ENCODE measurements at regions not wholly inside any gene's neighbourhood (a gene's known extent, or its start where the extent isn't known, plus 50 kb on each side); places are given as distances from the start of the nearest gene placed in this dataset.

GRCh38 chr18:73927496-73927895 lies 220.1 kb downstream of the FBXO15 start:
- no peaks in the 10 kb centered on the region for H3K27me3 Mint-ChIP-seq (ENCODE audit: insufficient read depth)
- no peak for TF ChIP-seq CTCF (conservative IDR thresholded peaks at IDR 0.05)
- WGBS, 2 experiments (ENCODE audit: insufficient coverage in 1 of 2, insufficient read length in 1 of 2): 86% methylated on average over 2 of the region's 2 CpGs; no CpG with 5 or more reads in 1 of the 2 experiments

GRCh38 chr18:73924836-73925235 lies 222.8 kb downstream of the FBXO15 start:
- no peak for DNase-seq
- H3K27ac Mint-ChIP-seq: no peak overlapping the region
- no peak overlapping the region for H3K27ac ChIP-seq (ENCODE audit: low read depth, low read length)
- no peaks in the 10 kb centered on the region for H3K4me1 ChIP-seq (ENCODE audit: control insufficient read depth, insufficient read depth, low read length)
- H3K36me3 Mint-ChIP-seq (ENCODE audit: low read depth): no peaks in the 10 kb centered on the region
- H3K9me3 Mint-ChIP-seq: no peaks in the 10 kb centered on the region
- no peaks in the 10 kb centered on the region for H3K27me3 Mint-ChIP-seq (ENCODE audit: insufficient read depth)
- H3K36me3 ChIP-seq (ENCODE audit: control insufficient read depth, insufficient read depth, low read length): no peaks in the 10 kb centered on the region
- TF ChIP-seq CTCF (conservative IDR thresholded peaks at IDR 0.05): no peak
- H3K27me3 ChIP-seq (ENCODE audit: control insufficient read depth, insufficient read depth, low read length, poor library complexity, severe bottlenecking): no peaks in the 10 kb centered on the region
- WGBS, 2 experiments (ENCODE audit: insufficient coverage in 1 of 2, insufficient read length in 1 of 2): 83 to 95% methylated on average over 1 to 3 of the region's 3 CpGs
- H3K4me3 ChIP-seq (ENCODE audit: low read length): no peak overlapping the region
- H3K4me1 Mint-ChIP-seq: no peaks in the 10 kb centered on the region
- H3K9me3 ChIP-seq (ENCODE audit: control insufficient read depth, low read length): no peaks in the 10 kb centered on the region
- no peak overlapping the region for H3K4me3 Mint-ChIP-seq
- H3K9ac ChIP-seq (ENCODE audit: extremely low read depth, low read length, poor library complexity, severe bottlenecking): no peak overlapping the region

More at GRCh38 chr18:73927496-73927895, 220.1 kb downstream of the FBXO15 start:
- Mint-ChIP-seq H3K4me1 (no peaks in the 10 kb centered on the region), H3K36me3 (ENCODE audit: low read depth) (no peaks in the 10 kb centered on the region), H3K4me3 (no peak overlapping the region), H3K27ac (no peak overlapping the region), H3K9me3 (no peaks in the 10 kb centered on the region)
- H3K27me3 ChIP-seq (ENCODE audit: control insufficient read depth, insufficient read depth, low read length, poor library complexity, severe bottlenecking): no peaks in the 10 kb centered on the region
- DNase-seq: no peak
- H3K4me1 ChIP-seq (ENCODE audit: control insufficient read depth, insufficient read depth, low read length): no peaks in the 10 kb centered on the region
- H3K9ac ChIP-seq (ENCODE audit: extremely low read depth, low read length, poor library complexity, severe bottlenecking): no peak overlapping the region
- H3K9me3 ChIP-seq (ENCODE audit: control insufficient read depth, low read length): no peaks in the 10 kb centered on the region
- no peaks in the 10 kb centered on the region for H3K36me3 ChIP-seq (ENCODE audit: control insufficient read depth, insufficient read depth, low read length)
- no peak overlapping the region for H3K27ac ChIP-seq (ENCODE audit: low read depth, low read length)
- no peak overlapping the region for H3K4me3 ChIP-seq (ENCODE audit: low read length)

GRCh38 chr18:73924307-73924706 lies 223.3 kb downstream of the FBXO15 start:
- Histone ChIP-seq H3K9me3 (ENCODE audit: control insufficient read depth, low read length) (no peaks in the 10 kb centered on the region), H3K4me1 (ENCODE audit: control insufficient read depth, insufficient read depth, low read length) (no peaks in the 10 kb centered on the region), H3K36me3 (ENCODE audit: control insufficient read depth, insufficient read depth, low read length) (no peaks in the 10 kb centered on the region), H3K27ac (ENCODE audit: low read depth, low read length) (no peak overlapping the region), H3K27me3 (ENCODE audit: control insufficient read depth, insufficient read depth, low read length, poor library complexity, severe bottlenecking) (no peaks in the 10 kb centered on the region), H3K4me3 (ENCODE audit: low read length) (no peak overlapping the region), H3K9ac (ENCODE audit: extremely low read depth, low read length, poor library complexity, severe bottlenecking) (no peak overlapping the region)
- Mint-ChIP-seq H3K36me3 (ENCODE audit: low read depth) (no peaks in the 10 kb centered on the region), H3K9me3 (no peaks in the 10 kb centered on the region), H3K27ac (no peak overlapping the region), H3K27me3 (ENCODE audit: insufficient read depth) (no peaks in the 10 kb centered on the region), H3K4me1 (no peaks in the 10 kb centered on the region), H3K4me3 (no peak overlapping the region)
- DNase-seq: no peak
- no peak for TF ChIP-seq CTCF (conservative IDR thresholded peaks at IDR 0.05)
- WGBS, 2 experiments (ENCODE audit: insufficient coverage in 1 of 2, insufficient read length in 1 of 2): 96 to 98% methylated on average over 3 to 4 of the region's 4 CpGs
